Fibroblast of lung (primary cell): ENCODE measurements at regions not wholly inside any gene's neighbourhood (a gene's known extent, or its start where the extent isn't known, plus 50 kb on each side); places are given as distances from the start of the nearest gene placed in this dataset.

Experiments used
- EZH2 ChIP-seq: IDR thresholded peaks from 2 replicates; pipeline ENCODE4 v1.5.1; 2012; ENCODE audit warnings: low read length, control low read depth, mild to moderate bottlenecking; ENCODE audit errors: missing control alignments
- TF ChIP-seq, protein P1 (sequence below), 2 donors: IDR thresholded peaks in 1 of 2; conservative IDR thresholded peaks in 1 of 2; 1 replicate in 1 of 2; 2 replicates in 1 of 2; pipeline ENCODE4 v1.5.1; 2011 to 2012; ENCODE audit warnings: low read length in 2 of 2, control low read depth in 1 of 2, inconsistent platforms in 1 of 2, low read depth in 1 of 2, mild to moderate bottlenecking in 1 of 2

DNA sequence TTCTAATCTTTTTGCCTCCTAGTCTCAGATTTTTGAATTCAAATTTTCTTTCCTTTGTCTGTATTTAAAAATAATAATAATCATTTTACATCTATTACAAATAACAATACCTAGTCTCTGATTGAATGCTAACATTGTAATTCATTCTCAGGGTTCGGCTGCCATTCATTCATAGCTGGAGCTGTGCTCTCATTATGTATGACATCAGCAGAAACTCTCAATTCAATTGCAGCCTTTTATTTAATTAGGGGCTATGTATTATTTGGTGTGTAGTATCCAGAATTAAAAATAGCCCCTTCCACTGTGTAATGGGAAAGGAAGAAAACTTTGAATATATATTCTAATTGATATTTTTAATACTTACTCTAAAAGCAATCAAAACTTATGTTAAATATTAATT, 270.4 kb upstream of the MDFIC2 start:
- TF ChIP-seq, protein P1, sequence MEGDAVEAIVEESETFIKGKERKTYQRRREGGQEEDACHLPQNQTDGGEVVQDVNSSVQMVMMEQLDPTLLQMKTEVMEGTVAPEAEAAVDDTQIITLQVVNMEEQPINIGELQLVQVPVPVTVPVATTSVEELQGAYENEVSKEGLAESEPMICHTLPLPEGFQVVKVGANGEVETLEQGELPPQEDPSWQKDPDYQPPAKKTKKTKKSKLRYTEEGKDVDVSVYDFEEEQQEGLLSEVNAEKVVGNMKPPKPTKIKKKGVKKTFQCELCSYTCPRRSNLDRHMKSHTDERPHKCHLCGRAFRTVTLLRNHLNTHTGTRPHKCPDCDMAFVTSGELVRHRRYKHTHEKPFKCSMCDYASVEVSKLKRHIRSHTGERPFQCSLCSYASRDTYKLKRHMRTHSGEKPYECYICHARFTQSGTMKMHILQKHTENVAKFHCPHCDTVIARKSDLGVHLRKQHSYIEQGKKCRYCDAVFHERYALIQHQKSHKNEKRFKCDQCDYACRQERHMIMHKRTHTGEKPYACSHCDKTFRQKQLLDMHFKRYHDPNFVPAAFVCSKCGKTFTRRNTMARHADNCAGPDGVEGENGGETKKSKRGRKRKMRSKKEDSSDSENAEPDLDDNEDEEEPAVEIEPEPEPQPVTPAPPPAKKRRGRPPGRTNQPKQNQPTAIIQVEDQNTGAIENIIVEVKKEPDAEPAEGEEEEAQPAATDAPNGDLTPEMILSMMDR (conservative IDR thresholded peaks at IDR 0.05 in 1 of 2, IDR thresholded peaks at IDR 0.05 in 1 of 2; ENCODE audit: low read depth in 1 of 2, low read length in 2 of 2): no peak
- no peak for TF ChIP-seq EZH2
